ENCODE measurements at regions not wholly inside any gene's neighbourhood (a gene's known extent, or its start where the extent isn't known, plus 50 kb on each side); places are given as distances from the start of the nearest gene placed in this dataset.

GRCh38 chr2:208820014-208820688, 413.6 kb downstream of the PTH2R start:
- Histone ChIP-seq H3K9me1 (ENCODE audit: control insufficient read depth, extremely low read depth, insufficient read depth, low read length) (no peaks in the 10 kb centered on the region), H3K9me3 (ENCODE audit: control insufficient read depth, low read depth, low read length) (no peaks in the 10 kb centered on the region), H3K9ac (ENCODE audit: control insufficient read depth, extremely low read depth, insufficient read depth, low read length) (no peak overlapping the region), H3K36me3 (ENCODE audit: control insufficient read depth in 2 of 2, extremely low read depth in 1 of 2, insufficient read depth in 2 of 2, low read length in 2 of 2) (no peaks in the 10 kb centered on the region), H3K79me2 (ENCODE audit: control insufficient read depth, insufficient read depth, low read length) (no peaks in the 10 kb centered on the region), H3K27ac (ENCODE audit: control insufficient read depth, insufficient read depth, low read length) (no peak overlapping the region), H3K27me3 (ENCODE audit: control insufficient read depth, extremely low read depth, insufficient read depth, low read length) (no peaks in the 10 kb centered on the region), H3K4me2 (ENCODE audit: control insufficient read depth, extremely low read depth, insufficient read depth, low read depth, low read length) (no peak overlapping the region), H3K4me3 (ENCODE audit: control insufficient read depth in 2 of 3, extremely low read depth in 1 of 3, insufficient read depth in 2 of 3, low read depth in 1 of 3, low read length in 3 of 3) (no peak overlapping the region), H2AFZ (ENCODE audit: control insufficient read depth, low read length) (no peak overlapping the region), H4K20me1 (ENCODE audit: control insufficient read depth, extremely low read depth, insufficient read depth, low read length) (no peaks in the 10 kb centered on the region), H3K4me1 (ENCODE audit: control insufficient read depth, extremely low read depth, insufficient read depth, low read length) (no peaks in the 10 kb centered on the region)
- DNase-seq (ENCODE audit: low read depth, low spot score) (no peak), FAIRE-seq (no peak)
- dilution Hi-C loops (cut with MboI; ENCODE audit: extremely low pct_ligation_motif_present, low sequenced_read_pairs) = no loop called here
- TF ChIP-seq EZH2 (IDR thresholded peaks at IDR 0.05; ENCODE audit: low read length) (no peak), CTCF (optimal IDR thresholded peaks at IDR 0.05 in 1 of 3, IDR thresholded peaks at IDR 0.05 in 1 of 3, conservative IDR thresholded peaks at IDR 0.05 in 1 of 3; ENCODE audit: extremely low read depth in 1 of 3, insufficient read depth in 2 of 3, low read length in 3 of 3) (no peak)

- FAIRE-seq = no peak
- Histone ChIP-seq H3K4me1 (ENCODE audit: control insufficient read depth, extremely low read depth, insufficient read depth, low read length) (no peaks in the 10 kb centered on the region), H3K27ac (ENCODE audit: control insufficient read depth, insufficient read depth, low read length) (no peak overlapping the region), H3K9ac (ENCODE audit: control insufficient read depth, extremely low read depth, insufficient read depth, low read length) (no peak overlapping the region), H3K4me2 (ENCODE audit: control insufficient read depth, extremely low read depth, insufficient read depth, low read depth, low read length) (no peak overlapping the region), H3K4me3 (ENCODE audit: control insufficient read depth in 2 of 3, extremely low read depth in 1 of 3, insufficient read depth in 2 of 3, low read depth in 1 of 3, low read length in 3 of 3) (no peak overlapping the region), H3K9me1 (ENCODE audit: control insufficient read depth, extremely low read depth, insufficient read depth, low read length) (no peaks in the 10 kb centered on the region), H3K79me2 (ENCODE audit: control insufficient read depth, insufficient read depth, low read length) (no peaks in the 10 kb centered on the region), H2AFZ (ENCODE audit: control insufficient read depth, low read length) (no peak overlapping the region), H4K20me1 (ENCODE audit: control insufficient read depth, extremely low read depth, insufficient read depth, low read length) (no peaks in the 10 kb centered on the region), H3K36me3 (ENCODE audit: control insufficient read depth in 2 of 2, extremely low read depth in 1 of 2, insufficient read depth in 2 of 2, low read length in 2 of 2) (no peaks in the 10 kb centered on the region), H3K27me3 (ENCODE audit: control insufficient read depth, extremely low read depth, insufficient read depth, low read length) (no peaks in the 10 kb centered on the region), H3K9me3 (ENCODE audit: control insufficient read depth, low read depth, low read length) (no peaks in the 10 kb centered on the region)
- no peak for DNase-seq (ENCODE audit: low read depth, low spot score)
- TF ChIP-seq CTCF (optimal IDR thresholded peaks at IDR 0.05 in 1 of 3, IDR thresholded peaks at IDR 0.05 in 1 of 3, conservative IDR thresholded peaks at IDR 0.05 in 1 of 3; ENCODE audit: extremely low read depth in 1 of 3, insufficient read depth in 2 of 3, low read length in 3 of 3) (no peak), EZH2 (IDR thresholded peaks at IDR 0.05; ENCODE audit: low read length) (no peak)
- dilution Hi-C loops (cut with MboI; ENCODE audit: extremely low pct_ligation_motif_present, low sequenced_read_pairs) = no loop called here
These were observed 420.5 kb downstream of the PTH2R start for GRCh38 chr2:208827109-208827508.

All from keratinocyte (primary cell).